Activated CD8-positive, alpha-beta T cell treated with anti-CD3 and anti-CD28 coated beads for 36 hours (primary cell): ENCODE measurements at regions not wholly inside any gene's neighbourhood (a gene's known extent, or its start where the extent isn't known, plus 50 kb on each side); places are given as distances from the start of the nearest gene placed in this dataset.

Experiments used
- ATAC-seq: fragments of 200-7000 bp; cut with Tn5 transposase; one replicate; pipeline ENCODE4 v1.10.0; 2021; ENCODE audit warnings: mild to moderate bottlenecking, moderate library complexity
- CTCF ChIA-PET: fragments of 350-600 bp; sonication (Branson Sonifier 250); formaldehyde crosslinking; loops from one replicate; lab custom pipeline; 2021; ENCODE audit warnings: antibody characterized with exemption; lab: Charles Lee
- POLR2A ChIA-PET: fragments of 350-600 bp; sonication (Branson Sonifier 250); formaldehyde crosslinking; loops from one replicate; lab custom pipeline; 2021; ENCODE audit warnings: antibody characterized with exemption; lab: Charles Lee
- DNase-seq: peaks from one replicate; pipeline ENCODE4 v3.0.0-alpha.2; 2020
- H3K27ac Mint-ChIP-seq: one replicate; pipeline ENCODE4 v1.8.0; 2021; ENCODE audit warnings: mild to moderate bottlenecking, mixed read lengths
- H3K27me3 Mint-ChIP-seq: one replicate; pipeline ENCODE4 v1.8.0; 2021; ENCODE audit warnings: mixed read lengths
- H3K36me3 Mint-ChIP-seq: one replicate; pipeline ENCODE4 v1.8.0; 2021; ENCODE audit warnings: low read depth, mixed read lengths
- H3K4me1 Mint-ChIP-seq: one replicate; pipeline ENCODE4 v1.8.0; 2021; ENCODE audit warnings: low read depth, mixed read lengths
- H3K4me3 Mint-ChIP-seq: one replicate; pipeline ENCODE4 v1.8.0; 2021; ENCODE audit warnings: mild to moderate bottlenecking, moderate library complexity, mixed read lengths
- H3K9me3 Mint-ChIP-seq: one replicate; pipeline ENCODE4 v1.8.0; 2021; ENCODE audit warnings: mixed read lengths
- CTCF ChIP-seq: fragments of 200-600 bp; IDR thresholded peaks from one replicate; pipeline ENCODE4 v1.8.0; 2022; ENCODE audit warnings: antibody characterized with exemption, mild to moderate bottlenecking
- intact Hi-C: fragments of 100-400 bp; cut with micrococcal nuclease; formaldehyde crosslinking; loops from one replicate; pipeline ENCODE4 v1.10.0; 2022

GRCh38 chr9:107592424-107592823, 102.9 kb upstream of the KLF4 start:
- Mint-ChIP-seq H3K4me3 (no peak overlapping the region), H3K36me3 (no peaks in the 10 kb centered on the region), H3K4me1 (no peaks in the 10 kb centered on the region), H3K27ac (no peak overlapping the region), H3K9me3 (no peaks in the 10 kb centered on the region), H3K27me3 (no peaks in the 10 kb centered on the region)
- no peak for TF ChIP-seq CTCF
- no peak for ATAC-seq
- POLR2A ChIA-PET: no interaction called here
- DNase-seq: no peak
- intact Hi-C loops: no loop called here
- CTCF ChIA-PET: no interaction called here

GRCh38 chr9:107591781-107592180, 102.2 kb upstream of the KLF4 start:
- ChIA-PET POLR2A (no interaction called here), CTCF (no interaction called here)
- intact Hi-C loops: no loop called here
- H3K27ac Mint-ChIP-seq: no peak overlapping the region
- TF ChIP-seq CTCF: no peak
- no peaks in the 10 kb centered on the region for H3K36me3 Mint-ChIP-seq
- no peaks in the 10 kb centered on the region for H3K27me3 Mint-ChIP-seq
- no peaks in the 10 kb centered on the region for H3K4me1 Mint-ChIP-seq
- no peak for ATAC-seq
- no peak overlapping the region for H3K4me3 Mint-ChIP-seq
- no peaks in the 10 kb centered on the region for H3K9me3 Mint-ChIP-seq
- no peak for DNase-seq

GRCh38 chr9:107588393-107588792, 98.8 kb upstream of the KLF4 start:
- H3K9me3 Mint-ChIP-seq: no peaks in the 10 kb centered on the region
- no peaks in the 10 kb centered on the region for H3K36me3 Mint-ChIP-seq
- H3K4me1 Mint-ChIP-seq: no peaks in the 10 kb centered on the region
- intact Hi-C loops: no loop called here
- no peak overlapping the region for H3K4me3 Mint-ChIP-seq
- POLR2A ChIA-PET: no interaction called here
- DNase-seq: no peak
- H3K27ac Mint-ChIP-seq: no peak overlapping the region
- ATAC-seq: no peak
- no peaks in the 10 kb centered on the region for H3K27me3 Mint-ChIP-seq
- TF ChIP-seq CTCF: no peak
- CTCF ChIA-PET: no interaction called here

- Mint-ChIP-seq H3K4me3 (no peak overlapping the region), H3K27ac (no peak overlapping the region), H3K36me3 (no peaks in the 10 kb centered on the region), H3K4me1 (no peaks in the 10 kb centered on the region), H3K27me3 (no peaks in the 10 kb centered on the region), H3K9me3 (no peaks in the 10 kb centered on the region)
- POLR2A ChIA-PET: no interaction called here
- CTCF ChIA-PET: no interaction called here
- ATAC-seq (no peak), DNase-seq (peak; percentile 3)
- intact Hi-C loops: no loop called here
- TF ChIP-seq CTCF: no peak
Measured at GRCh38 chr9:107587191-107587963, 97.8 kb upstream of the KLF4 start.

GRCh38 chr9:107586493-107586892, 96.9 kb upstream of the KLF4 start:
- Mint-ChIP-seq H3K9me3 (no peaks in the 10 kb centered on the region), H3K27me3 (no peaks in the 10 kb centered on the region), H3K4me3 (no peak overlapping the region), H3K36me3 (no peaks in the 10 kb centered on the region), H3K27ac (no peak overlapping the region), H3K4me1 (no peaks in the 10 kb centered on the region)
- intact Hi-C loops: no loop called here
- ChIA-PET CTCF (no interaction called here), POLR2A (no interaction called here)
- ATAC-seq: no peak
- TF ChIP-seq CTCF: no peak
- no peak for DNase-seq
